DND-41 (cell line): ENCODE measurements at regions not wholly inside any gene's neighbourhood (a gene's known extent, or its start where the extent isn't known, plus 50 kb on each side); places are given as distances from the start of the nearest gene placed in this dataset.

Source experiments
- ATAC-seq: fragments of 200-7000 bp; cut with Tn5 transposase; 3 replicates; pipeline ENCODE4 v1.9.1; 2021; ENCODE audit warnings: low read depth; ENCODE audit not compliant: insufficient read depth
- DNase-seq: peaks from one replicate; pipeline ENCODE4 v3.0.0-alpha.2; 2020
- H2AFZ ChIP-seq: 2 replicates; pipeline ENCODE4 v1.6.0; 2012; ENCODE audit warnings: low read depth, low read length
- H3K27ac ChIP-seq: 2 replicates; pipeline ENCODE4 v1.5.1; 2012; ENCODE audit warnings: low read length, inconsistent platforms
- H3K27me3 ChIP-seq: fragments of 200-600 bp; sonication (generic); 2 replicates; pipeline ENCODE4 v1.6.0; 2012; ENCODE audit warnings: low read length, mild to moderate bottlenecking, inconsistent platforms; ENCODE audit not compliant: insufficient read depth, poor library complexity
- H3K36me3 ChIP-seq: 2 replicates; pipeline ENCODE4 v1.5.1; 2012; ENCODE audit warnings: low read length, inconsistent platforms; ENCODE audit not compliant: insufficient read depth
- H3K4me1 ChIP-seq: 2 replicates; pipeline ENCODE4 v1.5.1; 2012; ENCODE audit warnings: mild to moderate bottlenecking, low read length; ENCODE audit not compliant: insufficient read depth
- H3K4me2 ChIP-seq: 2 replicates; pipeline ENCODE4 v1.6.0; 2012; ENCODE audit warnings: mild to moderate bottlenecking, moderate library complexity, low read length, inconsistent platforms; ENCODE audit not compliant: insufficient read depth
- H3K4me3 ChIP-seq, 2 experiments: fragments of 200-600 bp in 1 of 2; shearing (Covaris generic) in 1 of 2; 2 replicates each; pipeline ENCODE4 v1.5.1; 2012 to 2016; ENCODE audit warnings: inconsistent platforms in 2 of 2, low read length in 2 of 2, mild to moderate bottlenecking in 2 of 2, low read depth in 1 of 2, moderate library complexity in 1 of 2
- H3K79me2 ChIP-seq: 2 replicates; pipeline ENCODE4 v1.6.0; 2012; ENCODE audit warnings: low read length, inconsistent platforms; ENCODE audit not compliant: insufficient read depth
- H3K9ac ChIP-seq: 2 replicates; pipeline ENCODE4 v1.6.0; 2012; ENCODE audit warnings: low read depth, mild to moderate bottlenecking, inconsistent platforms, low read length, moderate library complexity
- H3K9me3 ChIP-seq: 2 replicates; pipeline ENCODE4 v1.5.1; 2012; ENCODE audit warnings: low read length, moderate library complexity, mild to moderate bottlenecking, inconsistent platforms; ENCODE audit not compliant: insufficient read depth, severe bottlenecking
- H4K20me1 ChIP-seq: 2 replicates; pipeline ENCODE4 v1.6.0; 2012; ENCODE audit warnings: low read length; ENCODE audit not compliant: insufficient read depth
- EZH2 ChIP-seq: IDR thresholded peaks from 3 replicates; pipeline ENCODE4 v1.6.1; 2012; ENCODE audit warnings: borderline replicate concordance, low read depth, mild to moderate bottlenecking, moderate library complexity, low read length, inconsistent platforms; ENCODE audit not compliant: severe bottlenecking
- TF ChIP-seq, protein P1 (sequence below): IDR thresholded peaks from 2 replicates; pipeline ENCODE4 v1.5.1; 2012; ENCODE audit warnings: borderline replicate concordance, low read length, moderate library complexity, mild to moderate bottlenecking; ENCODE audit not compliant: poor library complexity, severe bottlenecking; ENCODE audit errors: extremely low read depth

DNA sequence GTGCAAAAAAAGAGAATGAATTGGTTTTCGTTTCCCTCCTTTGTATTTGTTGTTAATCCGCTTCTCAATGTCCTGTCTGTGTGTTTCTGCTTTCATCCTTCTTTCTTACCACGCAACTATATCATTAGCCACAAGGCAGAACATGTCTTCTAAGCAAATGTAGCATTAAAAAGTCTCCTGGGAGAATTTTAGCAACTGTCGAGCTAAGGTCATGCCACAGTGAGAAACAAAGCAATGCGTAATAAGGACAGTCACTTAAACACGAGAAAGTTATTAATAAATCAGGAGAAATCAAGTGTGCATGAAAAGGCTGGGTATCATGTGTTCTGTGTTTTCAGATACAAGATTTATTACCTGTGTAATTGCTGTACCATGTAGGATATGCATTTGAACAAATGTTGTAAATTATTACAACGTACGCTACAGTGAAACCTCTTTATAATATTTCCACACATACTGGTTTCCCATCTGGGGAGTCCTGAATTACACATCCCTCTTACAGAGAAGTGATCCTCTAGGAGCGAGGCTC lies 890.8 kb downstream of the TRIML1 start:
- no peaks in the 10 kb centered on the region for H3K4me1 ChIP-seq
- no peak overlapping the region for H3K4me2 ChIP-seq
- no peak overlapping the region for H3K4me3 ChIP-seq
- H3K9ac ChIP-seq = no peak overlapping the region
- H4K20me1 ChIP-seq = no peaks in the 10 kb centered on the region
- DNase-seq (no peak), ATAC-seq (no peak)
- H3K36me3 ChIP-seq = no peaks in the 10 kb centered on the region
- H3K9me3 ChIP-seq = peaks cover 4% of the 10 kb centered on the region
- no peak overlapping the region for H2AFZ ChIP-seq
- no peaks in the 10 kb centered on the region for H3K27me3 ChIP-seq
- H3K79me2 ChIP-seq = no peaks in the 10 kb centered on the region
- no peak overlapping the region for H3K27ac ChIP-seq
- no peak for TF ChIP-seq EZH2
- TF ChIP-seq, protein P1, sequence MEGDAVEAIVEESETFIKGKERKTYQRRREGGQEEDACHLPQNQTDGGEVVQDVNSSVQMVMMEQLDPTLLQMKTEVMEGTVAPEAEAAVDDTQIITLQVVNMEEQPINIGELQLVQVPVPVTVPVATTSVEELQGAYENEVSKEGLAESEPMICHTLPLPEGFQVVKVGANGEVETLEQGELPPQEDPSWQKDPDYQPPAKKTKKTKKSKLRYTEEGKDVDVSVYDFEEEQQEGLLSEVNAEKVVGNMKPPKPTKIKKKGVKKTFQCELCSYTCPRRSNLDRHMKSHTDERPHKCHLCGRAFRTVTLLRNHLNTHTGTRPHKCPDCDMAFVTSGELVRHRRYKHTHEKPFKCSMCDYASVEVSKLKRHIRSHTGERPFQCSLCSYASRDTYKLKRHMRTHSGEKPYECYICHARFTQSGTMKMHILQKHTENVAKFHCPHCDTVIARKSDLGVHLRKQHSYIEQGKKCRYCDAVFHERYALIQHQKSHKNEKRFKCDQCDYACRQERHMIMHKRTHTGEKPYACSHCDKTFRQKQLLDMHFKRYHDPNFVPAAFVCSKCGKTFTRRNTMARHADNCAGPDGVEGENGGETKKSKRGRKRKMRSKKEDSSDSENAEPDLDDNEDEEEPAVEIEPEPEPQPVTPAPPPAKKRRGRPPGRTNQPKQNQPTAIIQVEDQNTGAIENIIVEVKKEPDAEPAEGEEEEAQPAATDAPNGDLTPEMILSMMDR = no peak

DNA sequence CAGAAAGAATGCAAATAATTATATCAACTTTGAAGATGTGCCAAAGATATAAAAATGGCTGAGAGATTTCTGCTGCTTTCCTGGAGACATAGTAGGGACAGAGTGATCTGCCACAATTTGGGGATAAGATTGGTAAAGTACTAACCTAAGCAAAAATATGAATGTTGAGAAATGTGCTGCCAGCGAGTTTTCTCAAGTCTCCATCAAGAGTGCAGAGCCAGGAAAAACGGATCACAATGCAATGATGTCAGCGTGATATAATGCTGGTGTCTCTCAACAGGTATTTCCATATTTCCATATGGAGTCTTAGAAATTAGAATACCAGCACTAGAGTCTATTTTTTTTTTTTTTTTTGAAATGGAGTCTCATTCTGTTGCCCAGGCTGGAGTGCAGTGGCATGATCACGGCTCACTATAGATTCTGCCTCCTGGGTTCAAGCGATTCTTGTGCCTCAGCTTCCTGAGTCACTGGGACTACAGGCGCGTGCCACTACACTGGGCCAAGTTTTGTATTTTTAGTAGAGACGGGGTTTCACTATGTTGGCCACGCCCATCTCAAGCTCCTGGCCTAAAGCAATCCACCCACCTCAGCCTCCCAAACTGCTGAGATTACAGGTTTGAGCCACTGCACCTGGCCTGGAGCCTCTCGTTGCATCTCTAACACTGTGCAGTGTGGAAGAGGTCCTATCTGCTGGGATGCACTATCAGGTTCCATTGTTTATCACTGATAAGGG lies 893.5 kb downstream of the TRIML1 start:
- H3K4me2 ChIP-seq = no peak overlapping the region
- DNase-seq (no peak), ATAC-seq (no peak)
- peaks cover 4% of the 10 kb centered on the region for H3K9me3 ChIP-seq
- H3K36me3 ChIP-seq = no peaks in the 10 kb centered on the region
- no peaks in the 10 kb centered on the region for H3K79me2 ChIP-seq
- no peaks in the 10 kb centered on the region for H4K20me1 ChIP-seq
- H3K4me3 ChIP-seq = no peak overlapping the region
- TF ChIP-seq, protein P1 = no peak
- TF ChIP-seq EZH2 = no peak
- H2AFZ ChIP-seq = no peak overlapping the region
- no peak overlapping the region for H3K9ac ChIP-seq
- no peaks in the 10 kb centered on the region for H3K27me3 ChIP-seq
- no peaks in the 10 kb centered on the region for H3K4me1 ChIP-seq
- no peak overlapping the region for H3K27ac ChIP-seq

DNA sequence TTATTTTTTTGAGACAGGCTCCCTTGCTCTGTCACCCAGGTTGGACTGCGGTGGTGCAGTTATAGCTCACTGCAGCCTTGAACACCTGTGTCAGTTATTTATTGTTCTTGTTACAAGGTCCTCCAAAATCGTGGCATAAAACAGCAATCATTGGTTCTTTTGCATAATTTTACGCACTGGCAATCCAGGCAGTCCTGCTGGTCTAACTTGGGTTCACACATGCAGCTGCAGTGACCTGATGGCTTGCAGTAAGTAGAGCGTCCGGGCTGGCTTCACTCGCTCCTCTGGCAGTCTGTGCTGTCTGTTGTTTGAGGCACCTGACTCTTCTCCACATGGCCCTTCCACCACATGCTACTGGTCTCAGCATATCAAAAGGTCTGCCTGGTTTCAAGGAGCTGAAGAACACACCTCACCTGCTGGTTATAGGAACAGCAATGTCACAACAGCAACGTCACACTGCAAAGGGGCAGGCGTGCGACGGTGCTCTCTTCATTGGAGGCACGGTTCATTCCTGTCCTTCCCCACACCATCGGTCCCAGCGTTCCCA lies 894.6 kb downstream of the TRIML1 start:
- Histone ChIP-seq H3K27me3 (no peaks in the 10 kb centered on the region), H3K4me2 (no peak overlapping the region), H3K36me3 (no peaks in the 10 kb centered on the region), H3K27ac (no peak overlapping the region), H3K4me1 (no peaks in the 10 kb centered on the region), H3K9me3 (peaks cover 4% of the 10 kb centered on the region), H3K79me2 (no peaks in the 10 kb centered on the region), H3K4me3 (no peak overlapping the region), H4K20me1 (no peaks in the 10 kb centered on the region), H2AFZ (no peak overlapping the region), H3K9ac (no peak overlapping the region)
- no peak for DNase-seq
- ATAC-seq = no peak
- no peak for TF ChIP-seq EZH2
- TF ChIP-seq, protein P1 = no peak
